NB4 (cell line): ENCODE measurements at regions not wholly inside any gene's neighbourhood (a gene's known extent, or its start where the extent isn't known, plus 50 kb on each side); places are given as distances from the start of the nearest gene placed in this dataset.

Experiments
- CTCF ChIP-seq: IDR thresholded peaks from one replicate; pipeline ENCODE4 v1.5.1; 2012; ENCODE audit warnings: low read depth, low read length
- MAX ChIP-seq: IDR thresholded peaks from 2 replicates; pipeline ENCODE4 v1.6.1; 2011; ENCODE audit warnings: low read depth, low read length
- POLR2A ChIP-seq: IDR thresholded peaks from 2 replicates; pipeline ENCODE4 v1.6.1; 2011; ENCODE audit warnings: mild to moderate bottlenecking; ENCODE audit not compliant: insufficient read length; ENCODE audit errors: extremely low read depth

DNA sequence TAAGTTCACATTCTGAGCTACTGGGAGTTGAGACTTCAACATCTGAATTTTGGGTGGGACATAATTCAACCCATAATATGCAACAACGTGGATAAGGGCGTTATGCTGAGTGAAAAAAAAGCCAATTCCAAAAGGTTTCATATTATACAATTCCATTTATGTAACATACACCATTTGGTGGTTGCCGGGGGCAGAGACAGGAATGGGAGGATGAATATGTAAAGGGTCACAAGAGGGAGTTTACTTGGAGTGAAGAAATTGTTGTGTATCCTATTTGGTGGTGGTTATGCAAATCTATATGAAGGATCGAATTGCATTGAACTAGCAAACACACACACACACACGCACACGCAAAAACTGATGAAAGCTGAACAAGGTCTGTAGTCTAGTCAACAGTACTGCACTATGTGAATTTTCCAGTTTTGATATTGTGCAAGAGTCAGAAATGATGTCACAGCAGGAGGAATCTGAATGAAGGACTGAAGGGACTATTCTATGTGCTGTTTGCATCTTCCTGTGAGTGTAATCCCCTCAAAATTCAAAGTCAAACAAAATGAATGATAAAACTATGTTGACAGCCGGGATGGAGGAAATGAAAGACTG is 249.2 kb upstream of the HABP2 start:
- TF ChIP-seq CTCF (no peak), POLR2A (no peak), MAX (no peak)
